Panc1 (cell line): ENCODE measurements at regions not wholly inside any gene's neighbourhood (a gene's known extent, or its start where the extent isn't known, plus 50 kb on each side); places are given as distances from the start of the nearest gene placed in this dataset.

ENCODE experiments used
- ATAC-seq: fragments of 200-7000 bp; cut with Tn5 transposase; 2 replicates; pipeline ENCODE4 v1.9.1; 2020; ENCODE audit warnings: mild to moderate bottlenecking, moderate library complexity
- BruUV-seq: library from RNA; stranded (reverse); fragments of 400-500 nt; replicated peaks from 2 replicates; lab custom pipeline; 2021; lab: Mats Ljungman, UMichigan
- CTCF ChIA-PET: fragments of 300-600 bp; sonication (Branson Sonifier 250); formaldehyde crosslinking; loops from one replicate; lab custom pipeline; 2022; ENCODE audit warnings: antibody characterized with exemption; lab: Charles Lee
- POLR2A ChIA-PET: fragments of 300-600 bp; sonication (Branson Sonifier 250); formaldehyde crosslinking; loops from one replicate; lab custom pipeline; 2022; ENCODE audit warnings: antibody characterized with exemption; lab: Charles Lee
- DNase-seq: peaks from one replicate; pipeline ENCODE4 v3.0.0-alpha.2; 2010; ENCODE audit warnings: low read depth, low spot score
- H3K27ac ChIP-seq: 2 replicates; pipeline ENCODE4 v1.5.1; 2011; ENCODE audit warnings: mild to moderate bottlenecking, low read length, inconsistent platforms
- H3K27me3 ChIP-seq: fragments of 200-500 bp; sonication (Bioruptor generic); 2 replicates; pipeline ENCODE4 v1.6.0; 2014; ENCODE audit warnings: low read length, inconsistent platforms; ENCODE audit not compliant: control insufficient read depth, insufficient read depth
- H3K36me3 ChIP-seq: fragments of 200-500 bp; sonication (Bioruptor generic); 2 replicates; pipeline ENCODE4 v1.5.1; 2014; ENCODE audit warnings: inconsistent platforms, mild to moderate bottlenecking, low read length, moderate library complexity; ENCODE audit not compliant: control insufficient read depth, insufficient read depth
- H3K4me1 ChIP-seq: 2 replicates; pipeline ENCODE4 v1.5.1; 2011; ENCODE audit warnings: inconsistent platforms, mild to moderate bottlenecking, low read length, moderate library complexity; ENCODE audit not compliant: control insufficient read depth, insufficient read depth
- H3K4me3 ChIP-seq, 2 experiments: 2 replicates each; pipeline ENCODE4 v1.5.1; 2011 to 2012; ENCODE audit warnings: low read depth in 2 of 2, low read length in 2 of 2, mild to moderate bottlenecking in 2 of 2, inconsistent platforms in 1 of 2, moderate library complexity in 1 of 2
- H3K9me3 ChIP-seq: fragments of 200-500 bp; sonication (Bioruptor generic); 2 replicates; pipeline ENCODE4 v1.5.1; 2014; ENCODE audit warnings: low read depth, mild to moderate bottlenecking, inconsistent platforms, low read length, moderate library complexity; ENCODE audit not compliant: control insufficient read depth, insufficient read depth
- CTCF ChIP-seq: fragments of 450-650 bp; IDR thresholded peaks from 2 replicates; pipeline ENCODE4 v1.5.1; 2017; ENCODE audit warnings: mild to moderate bottlenecking
- POLR2AphosphoS5 ChIP-seq: IDR thresholded peaks from 2 replicates; pipeline ENCODE4 v1.6.1; 2012; ENCODE audit warnings: mild to moderate bottlenecking, low read depth, low read length, moderate library complexity
- REST ChIP-seq, 2 experiments: IDR thresholded peaks; 2 replicates each; pipeline ENCODE4 v1.6.1; 2011 to 2012; ENCODE audit warnings: low read depth in 2 of 2, control low read depth in 1 of 2, low read length in 1 of 2, mild to moderate bottlenecking in 1 of 2, moderate library complexity in 1 of 2; ENCODE audit not compliant: insufficient read depth in 1 of 2
- SIN3A ChIP-seq: IDR thresholded peaks from 2 replicates; pipeline ENCODE4 v1.6.1; 2012; ENCODE audit warnings: low read depth, mild to moderate bottlenecking, low read length, moderate library complexity, borderline replicate concordance; ENCODE audit not compliant: insufficient read depth
- TCF7L2 ChIP-seq: IDR thresholded peaks from 2 replicates; pipeline ENCODE4 v1.6.1; 2011; ENCODE audit warnings: mild to moderate bottlenecking, low read depth, low read length, inconsistent platforms
- in situ Hi-C: cut with HindIII; loops from 2 replicates; pipeline ENCODE4 v1.10.0; 2016; ENCODE audit warnings: low sequenced_read_pairs, low pct_unique_long_range_greater_than_20kb
- intact Hi-C: fragments of 100-400 bp; cut with micrococcal nuclease; formaldehyde crosslinking; loops from one replicate; pipeline ENCODE4 v1.10.0; 2022; ENCODE audit not compliant: unreplicated experiment

- Histone ChIP-seq H3K27ac (no peak overlapping the region), H3K4me1 (no peaks in the 10 kb centered on the region), H3K4me3 (no peak overlapping the region), H3K27me3 (no peaks in the 10 kb centered on the region), H3K36me3 (no peaks in the 10 kb centered on the region), H3K9me3 (no peaks in the 10 kb centered on the region)
- TF ChIP-seq SIN3A, result no peak
- TF ChIP-seq REST (IDR thresholded peaks at IDR 0.05; ENCODE audit: insufficient read depth in 1 of 2, low read depth in 2 of 2, low read length in 1 of 2), result no peak
- no peak for TF ChIP-seq POLR2AphosphoS5
- no peak for TF ChIP-seq TCF7L2
- no peak for TF ChIP-seq CTCF
- CTCF ChIA-PET, result no interaction called here
- DNase-seq, result no peak
- intact Hi-C loops (no loop called here), in situ Hi-C loops (no loop called here)
- no TSS peak for BruUV-seq
- no peak for ATAC-seq
- POLR2A ChIA-PET, result no interaction called here
Measured at GRCh38 chr14:29458547-29458946, 469.1 kb downstream of the PRKD1 start.

GRCh38 chr14:29459531-29459930, 468.1 kb downstream of the PRKD1 start:
- no peak for DNase-seq
- H3K4me3 ChIP-seq, result no peak overlapping the region
- no peak for ATAC-seq
- H3K27me3 ChIP-seq, result no peaks in the 10 kb centered on the region
- no peak overlapping the region for H3K27ac ChIP-seq
- no peaks in the 10 kb centered on the region for H3K9me3 ChIP-seq
- intact Hi-C loops, result no loop called here
- in situ Hi-C loops, result no loop called here
- CTCF ChIA-PET, result no interaction called here
- H3K4me1 ChIP-seq, result no peaks in the 10 kb centered on the region
- H3K36me3 ChIP-seq, result no peaks in the 10 kb centered on the region
- POLR2A ChIA-PET, result no interaction called here
- no peak for TF ChIP-seq POLR2AphosphoS5
- no peak for TF ChIP-seq TCF7L2
- no peak for TF ChIP-seq SIN3A
- TF ChIP-seq CTCF, result no peak
- no peak for TF ChIP-seq REST (IDR thresholded peaks at IDR 0.05; ENCODE audit: insufficient read depth in 1 of 2, low read depth in 2 of 2, low read length in 1 of 2)
- BruUV-seq, result no TSS peak
